Kidney capillary endothelial cell (primary cell): ENCODE measurements at regions not wholly inside any gene's neighbourhood (a gene's known extent, or its start where the extent isn't known, plus 50 kb on each side); places are given as distances from the start of the nearest gene placed in this dataset.

Experiments used
- DNase-seq: peaks from one replicate; pipeline ENCODE4 v3.0.0-alpha.2; 2018; ENCODE audit warnings: low spot score

GRCh38 chr7:16232273-16232672 is 189.1 kb downstream of the CRPPA start:
- DNase-seq = no peak

- no peak for DNase-seq
Measured at GRCh38 chr7:16223963-16224707, 197.2 kb downstream of the CRPPA start.

- no peak for DNase-seq
Measured at GRCh38 chr7:16212610-16213009, 208.7 kb downstream of the CRPPA start.

GRCh38 chr7:16212032-16212431 is 209.3 kb downstream of the CRPPA start:
- no peak for DNase-seq

GRCh38 chr7:16211402-16211925 is 209.9 kb downstream of the CRPPA start:
- DNase-seq = no peak

GRCh38 chr7:16210171-16210570 is 211.2 kb downstream of the CRPPA start:
- DNase-seq = no peak

- no peak for DNase-seq
Measured at GRCh38 chr7:16207321-16207720, 214.0 kb downstream of the CRPPA start.

GRCh38 chr7:16205466-16205865 is 215.9 kb downstream of the CRPPA start:
- DNase-seq = no peak

- DNase-seq = no peak
Measured at GRCh38 chr7:16204953-16205352, 216.4 kb downstream of the CRPPA start.

GRCh38 chr7:16203065-16203464 is 218.3 kb downstream of the CRPPA start:
- no peak for DNase-seq

GRCh38 chr7:16202303-16202702 is 219.0 kb downstream of the CRPPA start:
- no peak for DNase-seq

- DNase-seq = no peak
Measured at GRCh38 chr7:16200591-16200990, 220.7 kb downstream of the CRPPA start.

GRCh38 chr7:16193631-16194030 is 227.7 kb downstream of the CRPPA start:
- DNase-seq = no peak

- DNase-seq = no peak
Measured at GRCh38 chr7:16189026-16189715, 232.2 kb downstream of the CRPPA start.

GRCh38 chr7:16187131-16187530 is 234.2 kb downstream of the CRPPA start:
- DNase-seq = no peak

GRCh38 chr7:16178585-16178984 is 242.8 kb downstream of the CRPPA start:
- no peak for DNase-seq

GRCh38 chr7:16178092-16178491 is 243.2 kb downstream of the CRPPA start:
- DNase-seq = no peak

GRCh38 chr7:16174253-16174652 is 247.1 kb downstream of the CRPPA start:
- no peak for DNase-seq

GRCh38 chr7:16172366-16172765 is 249.0 kb downstream of the CRPPA start:
- DNase-seq = no peak

- DNase-seq = no peak
Measured at GRCh38 chr7:16171928-16172327, 249.4 kb downstream of the CRPPA start.

GRCh38 chr7:16170671-16171070 is 250.7 kb downstream of the CRPPA start:
- no peak for DNase-seq

GRCh38 chr7:16169537-16169936 is 251.8 kb downstream of the CRPPA start:
- DNase-seq = peak; percentile 12

GRCh38 chr7:16167526-16167925 is 253.8 kb downstream of the CRPPA start:
- no peak for DNase-seq
